ENCODE measurements at regions not wholly inside any gene's neighbourhood (a gene's known extent, or its start where the extent isn't known, plus 50 kb on each side); places are given as distances from the start of the nearest gene placed in this dataset.

- H3K9me3 ChIP-seq, result no peaks in the 10 kb centered on the region
- TF ChIP-seq CTCF (IDR thresholded peaks at IDR 0.05; ENCODE audit: low read depth, low read length), result no peak
- no peaks in the 10 kb centered on the region for H3K27me3 ChIP-seq
- peaks cover 10% of the 10 kb centered on the region; the same call in 1 of the 2 replicates for H3K4me1 ChIP-seq
- H3K36me3 ChIP-seq, result no peaks in the 10 kb centered on the region
- H3K4me3 ChIP-seq (ENCODE audit: low read depth, low read length), result no peak overlapping the region
- peak; percentile 55 for DNase-seq
Measured at GRCh38 chr2:12507295-12507694, 209.4 kb upstream of the TRIB2 start.

DNA sequence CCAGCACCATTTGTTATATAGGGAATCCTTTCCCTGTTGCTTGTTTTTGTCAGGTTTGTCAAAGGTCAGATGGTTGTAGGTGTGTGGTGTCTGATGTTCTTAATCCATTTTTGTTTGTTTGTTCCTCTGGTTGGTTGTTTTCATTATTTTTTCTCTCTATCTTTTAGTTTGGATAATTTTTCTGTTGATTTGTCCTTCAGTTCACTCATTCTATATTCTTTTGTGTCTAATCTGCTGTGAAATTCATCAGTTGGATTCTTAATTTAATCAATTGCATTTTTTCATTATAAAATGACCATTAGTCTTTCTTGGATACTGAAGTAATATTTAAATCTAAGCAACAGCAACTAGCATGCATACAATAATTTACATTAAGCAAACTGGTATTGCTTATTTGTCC lies 206.7 kb upstream of the TRIB2 start:
- Histone ChIP-seq H3K4me3 (ENCODE audit: low read depth, low read length) (no peak overlapping the region), H3K27me3 (no peaks in the 10 kb centered on the region), H3K4me1 (peaks cover 23% of the 10 kb centered on the region), H3K36me3 (no peaks in the 10 kb centered on the region), H3K9me3 (no peaks in the 10 kb centered on the region)
- no peak for TF ChIP-seq CTCF (IDR thresholded peaks at IDR 0.05; ENCODE audit: low read depth, low read length)
- no peak for DNase-seq

DNA sequence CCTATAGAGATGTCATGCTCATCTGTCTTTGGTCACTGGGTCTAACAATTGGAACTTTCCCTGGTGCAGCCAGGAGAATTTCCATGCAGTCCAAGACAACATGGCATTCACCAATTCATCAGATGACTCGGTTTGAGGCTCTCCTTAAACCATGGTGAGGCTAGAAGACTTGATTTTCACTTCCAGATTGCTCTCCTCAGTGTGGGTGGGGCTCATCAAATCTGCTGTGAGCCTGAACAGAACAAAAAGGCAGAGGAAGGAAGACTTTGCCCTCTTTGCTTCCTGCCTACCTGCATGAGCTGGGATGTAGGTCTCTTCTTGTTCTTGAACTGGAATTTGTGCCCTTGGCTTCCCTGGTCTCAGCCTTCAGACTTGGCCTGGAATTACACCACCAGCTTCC lies 203.4 kb upstream of the TRIB2 start:
- TF ChIP-seq CTCF (IDR thresholded peaks at IDR 0.05; ENCODE audit: low read depth, low read length), result no peak
- DNase-seq, result no peak
- Histone ChIP-seq H3K27me3 (no peaks in the 10 kb centered on the region), H3K9me3 (no peaks in the 10 kb centered on the region), H3K36me3 (no peaks in the 10 kb centered on the region), H3K4me3 (ENCODE audit: low read depth, low read length) (no peak overlapping the region), H3K4me1 (peaks cover 19% of the 10 kb centered on the region)

DNA sequence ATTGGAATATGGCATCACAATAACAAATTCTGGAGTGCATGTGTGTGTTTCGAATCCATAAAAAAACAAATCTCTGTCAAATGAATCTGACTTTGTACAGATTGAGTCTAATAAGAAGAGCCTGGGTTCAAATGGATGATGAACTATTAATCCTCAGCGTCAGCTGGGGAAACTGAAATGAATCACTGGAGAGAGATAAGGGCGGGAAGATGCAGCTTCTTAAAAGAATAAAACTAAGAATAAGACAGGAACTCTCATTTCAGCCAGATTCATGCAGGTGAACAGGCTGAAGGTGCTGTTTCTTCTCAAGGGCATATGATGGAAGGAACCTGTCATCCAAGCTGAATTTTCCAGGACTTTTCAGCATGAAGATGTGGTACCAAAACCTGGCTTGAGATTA lies 202.6 kb upstream of the TRIB2 start:
- no peaks in the 10 kb centered on the region for H3K27me3 ChIP-seq
- no peak for DNase-seq
- no peak for TF ChIP-seq CTCF (IDR thresholded peaks at IDR 0.05; ENCODE audit: low read depth, low read length)
- peaks cover 22% of the 10 kb centered on the region for H3K4me1 ChIP-seq
- no peaks in the 10 kb centered on the region for H3K9me3 ChIP-seq
- no peaks in the 10 kb centered on the region for H3K36me3 ChIP-seq
- no peak overlapping the region for H3K4me3 ChIP-seq (ENCODE audit: low read depth, low read length)

GRCh38 chr2:12514631-12515437 lies 201.9 kb upstream of the TRIB2 start:
- no peaks in the 10 kb centered on the region for H3K27me3 ChIP-seq
- TF ChIP-seq CTCF (IDR thresholded peaks at IDR 0.05; ENCODE audit: low read depth, low read length), result no peak
- H3K4me1 ChIP-seq, result peaks cover 22% of the 10 kb centered on the region
- H3K9me3 ChIP-seq, result no peaks in the 10 kb centered on the region
- H3K4me3 ChIP-seq (ENCODE audit: low read depth, low read length), result no peak overlapping the region
- no peaks in the 10 kb centered on the region for H3K36me3 ChIP-seq
- DNase-seq, result peak; percentile 53

GRCh38 chr2:12515871-12516270 lies 200.9 kb upstream of the TRIB2 start:
- H3K4me1 ChIP-seq, result peaks cover 22% of the 10 kb centered on the region
- H3K4me3 ChIP-seq (ENCODE audit: low read depth, low read length), result no peak overlapping the region
- DNase-seq, result no peak
- no peaks in the 10 kb centered on the region for H3K27me3 ChIP-seq
- no peaks in the 10 kb centered on the region for H3K9me3 ChIP-seq
- TF ChIP-seq CTCF (IDR thresholded peaks at IDR 0.05; ENCODE audit: low read depth, low read length), result no peak
- H3K36me3 ChIP-seq, result no peaks in the 10 kb centered on the region

Measured in BE2C (cell line).